CD14-positive monocyte (primary cell): ENCODE measurements at regions not wholly inside any gene's neighbourhood (a gene's known extent, or its start where the extent isn't known, plus 50 kb on each side); places are given as distances from the start of the nearest gene placed in this dataset.

Experiments
- DNase-seq, 3 donors: peaks; one replicate each; pipeline ENCODE4 v3.0.0-alpha.2; 2011 to 2022
- H2AFZ ChIP-seq: 2 replicates; pipeline ENCODE4 v1.6.0; 2012; ENCODE audit warnings: mild to moderate bottlenecking, low read depth, low read length, inconsistent platforms; ENCODE audit not compliant: insufficient read depth, poor library complexity, severe bottlenecking
- H3K27ac ChIP-seq, 2 donors: 1 replicate in 1 of 2; 2 replicates in 1 of 2; pipeline ENCODE4 v1.5.1; 2012 to 2013; ENCODE audit warnings: low read length in 2 of 2, control low read depth in 1 of 2, inconsistent platforms in 1 of 2, low read depth in 1 of 2, mild to moderate bottlenecking in 1 of 2
- H3K27me3 ChIP-seq, 2 donors: one replicate each; pipeline versions ENCODE4 v1.6.0 to v1.6.1; 2011 to 2013; ENCODE audit warnings: low read length in 2 of 2; ENCODE audit not compliant: control insufficient read depth in 2 of 2, insufficient read depth in 2 of 2
- H3K36me3 ChIP-seq, 2 donors: replicated peaks in 1 of 2; 1 replicate in 1 of 2; 2 replicates in 1 of 2; pipeline versions ENCODE4 v1.5.1 to v1.6.1; 2012 to 2013; ENCODE audit warnings: low read length in 2 of 2, control low read depth in 1 of 2, inconsistent platforms in 1 of 2, mild to moderate bottlenecking in 1 of 2; ENCODE audit not compliant: insufficient read depth in 2 of 2, control insufficient read depth in 1 of 2
- H3K4me1 ChIP-seq, 2 donors: 1 replicate in 1 of 2; 2 replicates in 1 of 2; pipeline versions ENCODE4 v1.5.1 to v1.6.1; 2012 to 2013; ENCODE audit warnings: low read length in 2 of 2, control low read depth in 1 of 2, inconsistent platforms in 1 of 2, mild to moderate bottlenecking in 1 of 2, moderate library complexity in 1 of 2; ENCODE audit not compliant: insufficient read depth in 2 of 2, control insufficient read depth in 1 of 2
- H3K4me2 ChIP-seq: replicated peaks from 2 replicates; pipeline ENCODE3; 2012; ENCODE audit warnings: low read length, moderate library complexity, mild to moderate bottlenecking; ENCODE audit not compliant: poor library complexity, severe bottlenecking; ENCODE audit errors: extremely low read depth
- H3K4me3 ChIP-seq, 3 experiments: fragments of 200-600 bp in 1 of 3; sonication (generic) in 1 of 3; replicated peaks in 1 of 3; 1 replicate in 2 of 3; 2 replicates in 1 of 3; pipeline ENCODE4 v1.5.1; 2011 to 2013; ENCODE audit warnings: low read length in 3 of 3, mild to moderate bottlenecking in 3 of 3, control low read depth in 2 of 3, low read depth in 2 of 3, inconsistent platforms in 1 of 3, moderate library complexity in 1 of 3
- H3K79me2 ChIP-seq: 2 replicates; pipeline ENCODE4 v1.6.0; 2012; ENCODE audit warnings: mild to moderate bottlenecking, control low read depth, inconsistent platforms, low read length, moderate library complexity; ENCODE audit not compliant: insufficient read depth
- H3K9ac ChIP-seq: 2 replicates; pipeline ENCODE4 v1.6.0; 2017; ENCODE audit warnings: low read length, mild to moderate bottlenecking; ENCODE audit not compliant: insufficient read depth, poor library complexity, severe bottlenecking
- H3K9me3 ChIP-seq, 2 donors: replicated peaks in 1 of 2; 1 replicate in 1 of 2; 2 replicates in 1 of 2; pipeline versions ENCODE4 v1.5.1 to v1.6.1; 2012 to 2013; ENCODE audit warnings: low read length in 2 of 2, control low read depth in 1 of 2; ENCODE audit not compliant: control insufficient read depth in 1 of 2, insufficient read depth in 1 of 2
- H4K20me1 ChIP-seq: 2 replicates; pipeline ENCODE4 v1.6.0; 2012; ENCODE audit warnings: mild to moderate bottlenecking, low read length, control low read depth, moderate library complexity; ENCODE audit not compliant: insufficient read depth
- H3K27ac Mint-ChIP-seq, 7 donors: one replicate each; pipeline ENCODE4 v1.8.0; 2020; ENCODE audit warnings: mild to moderate bottlenecking in 7 of 7, mixed read lengths in 7 of 7, moderate library complexity in 6 of 7, inconsistent platforms in 2 of 7
- H3K27me3 Mint-ChIP-seq, 3 donors: one replicate each; pipeline ENCODE4 v1.8.0; 2021 to 2022; ENCODE audit warnings: low read depth in 3 of 3, mild to moderate bottlenecking in 3 of 3, mixed read lengths in 3 of 3, moderate library complexity in 3 of 3, inconsistent platforms in 1 of 3
- H3K36me3 Mint-ChIP-seq, 2 donors: one replicate each; pipeline ENCODE4 v1.8.0; 2020; ENCODE audit warnings: mixed read lengths in 2 of 2, inconsistent platforms in 1 of 2, mild to moderate bottlenecking in 1 of 2
- H3K4me1 Mint-ChIP-seq: one replicate; pipeline ENCODE4 v1.8.0; 2020; ENCODE audit warnings: mild to moderate bottlenecking, mixed read lengths
- H3K4me3 Mint-ChIP-seq, 2 donors: one replicate each; pipeline ENCODE4 v1.8.0; 2020; ENCODE audit warnings: mild to moderate bottlenecking in 2 of 2, mixed read lengths in 2 of 2, moderate library complexity in 1 of 2
- H3K9me3 Mint-ChIP-seq, 7 donors: one replicate each; pipeline ENCODE4 v1.8.0; 2020 to 2022; ENCODE audit warnings: mixed read lengths in 7 of 7, mild to moderate bottlenecking in 6 of 7, moderate library complexity in 6 of 7, inconsistent platforms in 2 of 7
- WGBS: methylation state at CpG from one replicate; pipeline ENCODE4 v1.1.5; 2013; ENCODE audit warnings: missing lambda C conversion rate; ENCODE audit not compliant: insufficient coverage; 5-methylcytosine and 5-hydroxymethylcytosine counted together
- intact Hi-C, 2 donors: fragments of 100-400 bp; cut with micrococcal nuclease; formaldehyde crosslinking; loops; one replicate each; pipeline versions ENCODE4 v1.15.0 to v1.15.1; 2023
- TF ChIP-seq, protein P1 (sequence below): fragments of 200-600 bp; IDR thresholded peaks from one replicate; pipeline ENCODE4 v1.8.0; 2022; ENCODE audit warnings: antibody characterized with exemption, mild to moderate bottlenecking

DNA sequence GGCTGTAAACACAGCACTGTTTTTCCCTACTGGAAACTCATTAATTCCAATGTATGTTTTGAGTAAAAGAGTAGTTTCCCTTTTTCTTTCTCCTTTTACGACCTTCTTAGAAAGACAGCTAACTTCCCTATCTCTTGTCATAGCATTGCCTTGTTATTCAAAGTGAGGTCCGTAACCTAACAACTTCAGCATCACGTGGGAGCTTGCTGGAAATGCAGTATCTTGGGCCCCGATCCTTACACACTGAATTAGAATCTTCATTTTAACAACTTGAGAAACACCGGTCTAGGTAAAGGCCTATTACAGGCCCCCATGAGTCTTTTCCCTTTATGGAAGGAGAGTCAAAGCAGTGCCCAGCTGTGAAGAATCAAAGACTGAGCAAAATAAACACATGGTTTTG is 230.7 kb upstream of the PRKD1 start:
- Mint-ChIP-seq H3K27ac (no peak overlapping the region), H3K36me3 (no peaks in the 10 kb centered on the region), H3K4me1 (no peaks in the 10 kb centered on the region), H3K9me3 (peaks cover 0 to 7% (median 0%) of the 10 kb centered on the region in 7 donors), H3K4me3 (no peak overlapping the region), H3K27me3 (no peaks in the 10 kb centered on the region)
- Histone ChIP-seq H2AFZ (no peak overlapping the region), H3K79me2 (no peaks in the 10 kb centered on the region), H4K20me1 (no peaks in the 10 kb centered on the region), H3K9me3 (peaks cover 0 to 3% of the 10 kb centered on the region in 2 donors), H3K27me3 (no peaks in the 10 kb centered on the region), H3K4me3 (no peak overlapping the region), H3K4me1 (no peaks in the 10 kb centered on the region), H3K4me2 (no peak overlapping the region), H3K9ac (no peak overlapping the region), H3K27ac (no peak overlapping the region), H3K36me3 (no peaks in the 10 kb centered on the region)
- 29% methylated on average over 2 of the region's 5 CpGs for WGBS
- TF ChIP-seq, protein P1, sequence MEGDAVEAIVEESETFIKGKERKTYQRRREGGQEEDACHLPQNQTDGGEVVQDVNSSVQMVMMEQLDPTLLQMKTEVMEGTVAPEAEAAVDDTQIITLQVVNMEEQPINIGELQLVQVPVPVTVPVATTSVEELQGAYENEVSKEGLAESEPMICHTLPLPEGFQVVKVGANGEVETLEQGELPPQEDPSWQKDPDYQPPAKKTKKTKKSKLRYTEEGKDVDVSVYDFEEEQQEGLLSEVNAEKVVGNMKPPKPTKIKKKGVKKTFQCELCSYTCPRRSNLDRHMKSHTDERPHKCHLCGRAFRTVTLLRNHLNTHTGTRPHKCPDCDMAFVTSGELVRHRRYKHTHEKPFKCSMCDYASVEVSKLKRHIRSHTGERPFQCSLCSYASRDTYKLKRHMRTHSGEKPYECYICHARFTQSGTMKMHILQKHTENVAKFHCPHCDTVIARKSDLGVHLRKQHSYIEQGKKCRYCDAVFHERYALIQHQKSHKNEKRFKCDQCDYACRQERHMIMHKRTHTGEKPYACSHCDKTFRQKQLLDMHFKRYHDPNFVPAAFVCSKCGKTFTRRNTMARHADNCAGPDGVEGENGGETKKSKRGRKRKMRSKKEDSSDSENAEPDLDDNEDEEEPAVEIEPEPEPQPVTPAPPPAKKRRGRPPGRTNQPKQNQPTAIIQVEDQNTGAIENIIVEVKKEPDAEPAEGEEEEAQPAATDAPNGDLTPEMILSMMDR, result no peak
- intact Hi-C loops, result no loop called here
- no peak for DNase-seq

DNA sequence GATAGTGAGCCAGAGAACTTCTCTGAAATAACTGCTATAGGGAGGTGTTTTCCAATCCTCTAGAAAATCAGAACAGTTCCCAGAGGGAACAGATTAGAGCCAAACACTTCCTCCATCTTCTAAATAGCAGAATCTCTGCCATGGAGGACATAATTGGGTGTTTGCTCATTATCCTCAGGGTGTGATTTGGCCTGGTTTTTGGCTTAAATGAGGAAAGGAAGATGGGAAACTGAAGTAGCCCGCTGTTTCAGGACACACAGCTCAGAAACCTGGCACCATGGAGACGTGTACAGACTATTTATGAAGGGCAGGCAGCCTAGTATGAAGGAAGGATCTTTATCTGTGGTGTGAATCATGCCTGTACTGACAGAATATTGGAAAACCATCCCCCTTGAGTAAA is 231.7 kb upstream of the PRKD1 start:
- no peaks in the 10 kb centered on the region for H3K4me1 ChIP-seq
- Mint-ChIP-seq H3K9me3 (peaks cover 0 to 7% (median 0%) of the 10 kb centered on the region in 7 donors), H3K4me1 (no peaks in the 10 kb centered on the region), H3K27ac (peak overlapping the region in 1 of 7 donors; percentile 4), H3K27me3 (no peaks in the 10 kb centered on the region), H3K36me3 (no peaks in the 10 kb centered on the region), H3K4me3 (no peak overlapping the region)
- no peak overlapping the region for H3K27ac ChIP-seq
- no peak for DNase-seq
- peaks cover 0 to 3% of the 10 kb centered on the region in 2 donors for H3K9me3 ChIP-seq
- intact Hi-C loops, result no loop called here
- H3K36me3 ChIP-seq, result no peaks in the 10 kb centered on the region
- no peak overlapping the region for H3K4me3 ChIP-seq
- H4K20me1 ChIP-seq, result no peaks in the 10 kb centered on the region
- WGBS, result 90% methylated on average over 2 of the region's 2 CpGs
- TF ChIP-seq, protein P1, result no peak
- H3K79me2 ChIP-seq, result no peaks in the 10 kb centered on the region
- no peak overlapping the region for H2AFZ ChIP-seq
- no peak overlapping the region for H3K9ac ChIP-seq
- H3K4me2 ChIP-seq, result no peak overlapping the region
- no peaks in the 10 kb centered on the region for H3K27me3 ChIP-seq
